Islet precursor cell (in vitro differentiated cells): ENCODE measurements at regions not wholly inside any gene's neighbourhood (a gene's known extent, or its start where the extent isn't known, plus 50 kb on each side); places are given as distances from the start of the nearest gene placed in this dataset.

Experiments used
- DNase-seq: peaks from one replicate; pipeline ENCODE4 v3.0.0-alpha.2; 2018

DNA sequence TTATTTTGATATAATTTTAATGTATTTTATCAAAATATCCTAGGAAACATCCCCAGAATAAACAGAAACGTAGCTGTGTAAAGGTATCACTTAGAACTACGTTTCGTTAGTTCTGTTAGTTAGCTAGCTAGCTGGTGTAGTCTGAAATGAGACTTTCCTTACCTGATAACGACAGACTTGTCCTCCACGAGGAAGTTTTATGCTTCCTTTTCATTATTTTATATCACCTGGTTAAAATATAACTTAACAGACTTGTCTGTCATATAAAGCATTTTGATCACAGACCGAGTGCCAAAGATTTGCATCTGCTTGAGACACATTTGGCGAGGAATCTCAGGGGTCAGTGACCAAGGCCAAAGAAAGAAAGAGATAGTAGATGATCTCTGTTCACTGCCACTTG, 829.5 kb downstream of the VGLL3 start:
- no peak for DNase-seq

- no peak for DNase-seq
Measured at GRCh38 chr3:86152620-86153019, 838.3 kb downstream of the VGLL3 start.

DNA sequence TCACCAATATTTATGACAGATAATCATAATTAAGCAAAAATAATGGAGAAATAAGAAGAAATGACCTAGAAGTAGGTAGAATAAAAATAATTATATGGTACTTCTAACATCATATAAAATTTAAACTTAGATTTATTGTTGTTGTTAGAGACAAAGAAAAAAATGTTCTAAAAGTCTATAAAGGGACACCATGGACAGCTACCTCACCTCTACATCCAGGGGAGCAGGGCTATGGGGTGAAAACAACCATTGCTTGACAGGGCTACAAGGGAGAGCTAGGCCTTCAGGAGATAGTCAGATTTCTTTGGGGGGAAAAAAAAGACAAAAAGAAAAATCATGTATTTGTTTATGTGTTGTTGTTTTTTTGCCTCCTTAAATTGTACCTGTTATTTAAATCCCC, 841.9 kb downstream of the VGLL3 start:
- no peak for DNase-seq

DNA sequence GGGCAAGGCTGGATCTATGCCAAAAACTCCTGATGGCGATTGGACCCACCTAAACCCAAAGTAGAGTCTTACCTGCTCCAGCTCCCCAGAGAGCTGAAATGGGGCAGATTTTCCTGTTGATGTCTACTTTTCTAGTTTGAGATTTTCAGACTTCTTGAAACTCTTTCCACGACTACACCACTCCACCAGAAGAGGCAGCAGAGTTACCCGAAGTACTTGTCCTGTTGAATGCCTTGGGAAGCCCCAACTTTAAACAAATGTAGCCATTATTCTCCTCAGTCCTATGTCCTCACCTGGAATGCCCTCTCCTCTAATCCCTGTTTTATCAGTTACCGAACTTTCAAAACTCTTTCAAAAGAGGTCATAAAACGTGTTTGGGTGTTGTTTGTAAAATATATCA, 843.8 kb downstream of the VGLL3 start:
- DNase-seq: no peak

GRCh38 chr3:86126552-86126951, 864.4 kb downstream of the VGLL3 start:
- DNase-seq: no peak
